Lower leg skin (tissue), 4 donors: ENCODE measurements at regions not wholly inside any gene's neighbourhood (a gene's known extent, or its start where the extent isn't known, plus 50 kb on each side); places are given as distances from the start of the nearest gene placed in this dataset.

ENCODE experiments used
- DNase-seq, 2 donors: peaks; one replicate each; pipeline ENCODE4 v3.0.0-alpha.2; 2019; ENCODE audit warnings: low spot score in 2 of 2
- H3K4me3 ChIP-seq: fragments of 200-600 bp; sonication (generic); 2 replicates; pipeline ENCODE4 v1.5.1; 2017; ENCODE audit warnings: mild to moderate bottlenecking, low read depth; ENCODE audit not compliant: poor library complexity, severe bottlenecking
- POLR2A ChIP-seq, 2 donors: fragments of 450-650 bp; IDR thresholded peaks; one replicate each; pipeline ENCODE4 v1.6.1; 2016 to 2017; ENCODE audit warnings: antibody characterized with exemption in 2 of 2, mild to moderate bottlenecking in 1 of 2, moderate library complexity in 1 of 2
- WGBS, 2 donors: methylation state at CpG; one replicate each; pipeline ENCODE4 v1.1.5; 2018; 5-methylcytosine and 5-hydroxymethylcytosine counted together
- intact Hi-C: fragments of 100-400 bp; cut with DNase I; formaldehyde crosslinking; loops from one replicate; pipeline ENCODE4 v1.15.0; 2023; ENCODE audit warnings: low total_unique reads
- TF ChIP-seq, protein P1 (sequence below), 3 donors: fragments of 450-650 bp; IDR thresholded peaks; one replicate each; pipeline ENCODE4 v1.5.1; 2016; ENCODE audit warnings: antibody characterized with exemption in 3 of 3, mild to moderate bottlenecking in 3 of 3, moderate library complexity in 2 of 3

- 62 to 66% methylated on average over 7 of the region's 7 CpGs for WGBS, 2 donors
- intact Hi-C loops: loop anchor here (5.0 to 10.0 kb wide), 2 partner anchors 126 to 1184 kb away; no protein-coding TSS in a partner anchor
- TF ChIP-seq POLR2A (IDR thresholded peaks at IDR 0.05): no peak
- TF ChIP-seq, protein P1, sequence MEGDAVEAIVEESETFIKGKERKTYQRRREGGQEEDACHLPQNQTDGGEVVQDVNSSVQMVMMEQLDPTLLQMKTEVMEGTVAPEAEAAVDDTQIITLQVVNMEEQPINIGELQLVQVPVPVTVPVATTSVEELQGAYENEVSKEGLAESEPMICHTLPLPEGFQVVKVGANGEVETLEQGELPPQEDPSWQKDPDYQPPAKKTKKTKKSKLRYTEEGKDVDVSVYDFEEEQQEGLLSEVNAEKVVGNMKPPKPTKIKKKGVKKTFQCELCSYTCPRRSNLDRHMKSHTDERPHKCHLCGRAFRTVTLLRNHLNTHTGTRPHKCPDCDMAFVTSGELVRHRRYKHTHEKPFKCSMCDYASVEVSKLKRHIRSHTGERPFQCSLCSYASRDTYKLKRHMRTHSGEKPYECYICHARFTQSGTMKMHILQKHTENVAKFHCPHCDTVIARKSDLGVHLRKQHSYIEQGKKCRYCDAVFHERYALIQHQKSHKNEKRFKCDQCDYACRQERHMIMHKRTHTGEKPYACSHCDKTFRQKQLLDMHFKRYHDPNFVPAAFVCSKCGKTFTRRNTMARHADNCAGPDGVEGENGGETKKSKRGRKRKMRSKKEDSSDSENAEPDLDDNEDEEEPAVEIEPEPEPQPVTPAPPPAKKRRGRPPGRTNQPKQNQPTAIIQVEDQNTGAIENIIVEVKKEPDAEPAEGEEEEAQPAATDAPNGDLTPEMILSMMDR (IDR thresholded peaks at IDR 0.05): no peak
- H3K4me3 ChIP-seq: no peak overlapping the region
- DNase-seq: no peak
These were observed 916.3 kb downstream of the TBC1D22A start for GRCh38 chr22:47678636-47679287.

GRCh38 chr22:47678048-47678447 is 915.6 kb downstream of the TBC1D22A start:
- WGBS, 2 donors: 71 to 86% methylated on average over 6 of the region's 6 CpGs
- no peak overlapping the region for H3K4me3 ChIP-seq
- no peak for TF ChIP-seq POLR2A (IDR thresholded peaks at IDR 0.05)
- TF ChIP-seq, protein P1 (IDR thresholded peaks at IDR 0.05): no peak
- no peak for DNase-seq
- intact Hi-C loops: loop anchor here (5.0 to 10.0 kb wide), 2 partner anchors 127 to 1184 kb away; no protein-coding TSS in a partner anchor

DNA sequence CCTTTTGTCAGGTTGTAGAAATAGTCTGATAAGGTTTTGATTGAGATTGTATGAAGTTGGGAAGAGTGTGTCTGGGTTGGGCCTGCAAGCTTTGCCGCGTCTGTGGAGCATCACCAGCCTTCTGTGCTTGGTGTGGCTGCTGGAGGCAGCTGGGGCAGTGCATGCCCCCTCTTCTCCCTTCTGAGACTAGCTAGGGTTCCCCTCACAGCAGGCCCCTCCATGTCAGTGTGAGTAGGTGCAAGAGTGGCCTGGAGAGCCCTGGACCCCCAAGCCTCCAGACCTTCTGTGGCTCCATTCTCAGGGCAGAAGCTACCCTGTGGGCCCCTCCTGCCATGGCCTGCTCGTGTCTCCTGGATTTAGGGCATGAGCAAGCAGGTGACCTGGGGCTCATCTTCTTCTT is 914.2 kb downstream of the TBC1D22A start:
- no peak for TF ChIP-seq POLR2A (IDR thresholded peaks at IDR 0.05)
- TF ChIP-seq, protein P1 (IDR thresholded peaks at IDR 0.05): no peak
- DNase-seq: peak in 1 of 2 donors; percentile 61
- no peak overlapping the region for H3K4me3 ChIP-seq
- intact Hi-C loops: loop anchor here (5.0 to 10.0 kb wide), 2 partner anchors 128 to 1186 kb away; no protein-coding TSS in a partner anchor
- WGBS, 2 donors: 54 to 71% methylated on average over 3 of the region's 3 CpGs

GRCh38 chr22:47674600-47674999 is 912.1 kb downstream of the TBC1D22A start:
- intact Hi-C loops: loop anchor here (10.0 kb wide), 1 partner anchor 130 kb away; no protein-coding TSS in a partner anchor
- TF ChIP-seq POLR2A (IDR thresholded peaks at IDR 0.05): no peak
- TF ChIP-seq, protein P1 (IDR thresholded peaks at IDR 0.05): no peak
- DNase-seq: peak in 1 of 2 donors; percentile 66
- WGBS, 2 donors: 92 to 94% methylated on average over 11 of the region's 11 CpGs
- no peak overlapping the region for H3K4me3 ChIP-seq

GRCh38 chr22:47673557-47673956 is 911.1 kb downstream of the TBC1D22A start:
- WGBS, 2 donors: 68 to 86% methylated on average over 2 of the region's 2 CpGs
- intact Hi-C loops: loop anchor here (10.0 kb wide), 1 partner anchor 131 kb away; no protein-coding TSS in a partner anchor
- DNase-seq: peak in 1 of 2 donors; percentile 34
- no peak overlapping the region for H3K4me3 ChIP-seq
- TF ChIP-seq POLR2A (IDR thresholded peaks at IDR 0.05): no peak
- TF ChIP-seq, protein P1 (IDR thresholded peaks at IDR 0.05): no peak
